H9 (cell line): ENCODE measurements at regions not wholly inside any gene's neighbourhood (a gene's known extent, or its start where the extent isn't known, plus 50 kb on each side); places are given as distances from the start of the nearest gene placed in this dataset.

Source experiments
- DNase-seq: peaks from one replicate; pipeline ENCODE4 v3.0.0-alpha.2; 2017
- H2AFZ ChIP-seq: one replicate; pipeline ENCODE4 v1.6.1; 2013; ENCODE audit warnings: mild to moderate bottlenecking, low read length, control low read depth, moderate library complexity
- H2AK5ac ChIP-seq: 2 replicates; pipeline ENCODE4 v1.6.1; 2013; ENCODE audit warnings: low read length, control low read depth, mixed read lengths; ENCODE audit not compliant: insufficient read length
- H2BK120ac ChIP-seq: one replicate; pipeline ENCODE4 v1.6.1; 2013; ENCODE audit warnings: low read depth, mild to moderate bottlenecking, low read length, control low read depth, inconsistent platforms; ENCODE audit not compliant: poor library complexity, severe bottlenecking
- H2BK12ac ChIP-seq: 2 replicates; pipeline ENCODE4 v1.6.1; 2013; ENCODE audit warnings: low read length, control low read depth, mixed read lengths, low read depth; ENCODE audit not compliant: insufficient read length
- H2BK15ac ChIP-seq: 2 replicates; pipeline ENCODE4 v1.6.1; 2013; ENCODE audit warnings: low read depth, low read length, control low read depth
- H2BK20ac ChIP-seq: one replicate; pipeline ENCODE4 v1.6.1; 2013; ENCODE audit warnings: low read depth, mild to moderate bottlenecking, low read length, control low read depth, inconsistent platforms; ENCODE audit not compliant: poor library complexity, severe bottlenecking
- H2BK5ac ChIP-seq: 2 replicates; pipeline ENCODE4 v1.6.1; 2013; ENCODE audit warnings: low read length, control low read depth, mixed read lengths; ENCODE audit not compliant: insufficient read length
- H3K14ac ChIP-seq: 2 replicates; pipeline ENCODE4 v1.6.1; 2013; ENCODE audit warnings: low read length, control low read depth; ENCODE audit not compliant: insufficient read depth
- H3K18ac ChIP-seq: 2 replicates; pipeline ENCODE4 v1.6.1; 2013; ENCODE audit warnings: low read depth, mild to moderate bottlenecking, mixed read lengths, low read length, control low read depth; ENCODE audit not compliant: insufficient read length
- H3K23ac ChIP-seq: 2 replicates; pipeline ENCODE4 v1.6.1; 2013; ENCODE audit warnings: low read length, control low read depth, mixed read lengths, low read depth; ENCODE audit not compliant: insufficient read length
- H3K23me2 ChIP-seq: 2 replicates; pipeline ENCODE4 v1.6.1; 2013; ENCODE audit warnings: low read depth, mild to moderate bottlenecking, mixed read lengths, low read length, control low read depth; ENCODE audit not compliant: insufficient read length, poor library complexity, severe bottlenecking
- H3K27ac ChIP-seq: 2 replicates; pipeline ENCODE4 v1.5.1; 2013; ENCODE audit warnings: low read length, control low read depth, mixed read lengths, low read depth; ENCODE audit not compliant: insufficient read length
- H3K27me3 ChIP-seq: 2 replicates; pipeline ENCODE4 v1.6.1; 2013; ENCODE audit warnings: low read length, control low read depth, inconsistent platforms; ENCODE audit not compliant: insufficient read depth
- H3K4ac ChIP-seq: 2 replicates; pipeline ENCODE4 v1.6.1; 2013; ENCODE audit warnings: low read depth, mild to moderate bottlenecking, control low read depth, inconsistent platforms, low read length, moderate library complexity
- H3K4me1 ChIP-seq: 2 replicates; pipeline ENCODE4 v1.6.1; 2013; ENCODE audit warnings: low read length, control low read depth, inconsistent platforms; ENCODE audit not compliant: insufficient read depth
- H3K4me2 ChIP-seq: 2 replicates; pipeline ENCODE4 v1.6.1; 2013; ENCODE audit warnings: low read length, control low read depth, mixed read lengths; ENCODE audit not compliant: insufficient read length, insufficient read depth
- H3K56ac ChIP-seq: 2 replicates; pipeline ENCODE4 v1.6.1; 2013; ENCODE audit warnings: low read depth, mild to moderate bottlenecking, mixed read lengths, low read length, control low read depth; ENCODE audit not compliant: insufficient read length
- H3K79me1 ChIP-seq: 2 replicates; pipeline ENCODE4 v1.6.1; 2013; ENCODE audit warnings: low read depth, mild to moderate bottlenecking, moderate library complexity, low read length, control low read depth, inconsistent platforms; ENCODE audit not compliant: insufficient read depth, poor library complexity, severe bottlenecking
- H3K79me2 ChIP-seq: 2 replicates; pipeline ENCODE4 v1.6.1; 2013; ENCODE audit warnings: low read length, control low read depth, inconsistent platforms; ENCODE audit not compliant: insufficient read depth
- H3K9ac ChIP-seq: 2 replicates; pipeline ENCODE4 v1.6.1; 2013; ENCODE audit warnings: low read length, control low read depth, mixed read lengths; ENCODE audit not compliant: insufficient read length; ENCODE audit errors: extremely low read depth
- H3K9me3 ChIP-seq: one replicate; pipeline ENCODE4 v1.6.1; 2013; ENCODE audit warnings: low read depth, low read length, inconsistent platforms; ENCODE audit not compliant: control insufficient read depth
- H3T11ph ChIP-seq: one replicate; pipeline ENCODE4 v1.6.1; 2013; ENCODE audit warnings: mild to moderate bottlenecking, low read length, control low read depth, inconsistent platforms
- H4K20me1 ChIP-seq: one replicate; pipeline ENCODE4 v1.6.1; 2013; ENCODE audit not compliant: control insufficient read depth, insufficient read length, insufficient read depth
- H4K5ac ChIP-seq: 2 replicates; pipeline ENCODE4 v1.6.1; 2013; ENCODE audit warnings: low read depth, mild to moderate bottlenecking, mixed read lengths, low read length, control low read depth; ENCODE audit not compliant: insufficient read length
- H4K8ac ChIP-seq: replicated peaks from 2 replicates; pipeline ENCODE4 v1.6.1; 2013; ENCODE audit warnings: low read length, control low read depth, mixed read lengths, low read depth; ENCODE audit not compliant: insufficient read length
- H4K91ac ChIP-seq: 2 replicates; pipeline ENCODE4 v1.6.1; 2013; ENCODE audit warnings: low read depth, mild to moderate bottlenecking, moderate library complexity, mixed read lengths, low read length, control low read depth; ENCODE audit not compliant: insufficient read length
- H3K27ac Mint-ChIP-seq, 3 experiments: 2 replicates in 2 of 3; 3 replicates in 1 of 3; pipeline ENCODE4 v1.8.0; 2020 to 2021; ENCODE audit warnings: mixed read lengths in 3 of 3, mild to moderate bottlenecking in 1 of 3, moderate library complexity in 1 of 3
- H3K27me3 Mint-ChIP-seq: 2 replicates; pipeline ENCODE4 v1.8.0; 2021; ENCODE audit warnings: low read depth, mild to moderate bottlenecking, moderate library complexity, mixed read lengths
- H3K36me3 Mint-ChIP-seq, 3 experiments: 2 replicates in 2 of 3; 3 replicates in 1 of 3; pipeline ENCODE4 v1.8.0; 2020 to 2021; ENCODE audit warnings: low read depth in 3 of 3, mixed read lengths in 3 of 3; ENCODE audit not compliant: insufficient read depth in 1 of 3
- H3K4me1 Mint-ChIP-seq, 2 experiments: 2 replicates each; pipeline ENCODE4 v1.8.0; 2020; ENCODE audit warnings: mixed read lengths in 2 of 2
- H3K4me3 Mint-ChIP-seq, 2 experiments: 2 replicates in 1 of 2; 3 replicates in 1 of 2; pipeline ENCODE4 v1.8.0; 2020 to 2021; ENCODE audit warnings: mild to moderate bottlenecking in 2 of 2, mixed read lengths in 2 of 2, moderate library complexity in 1 of 2
- H3K9me3 Mint-ChIP-seq, 2 experiments: 2 replicates in 1 of 2; 3 replicates in 1 of 2; pipeline ENCODE4 v1.8.0; 2020; ENCODE audit warnings: mild to moderate bottlenecking in 2 of 2, mixed read lengths in 2 of 2, moderate library complexity in 1 of 2
- CTCF ChIP-seq: fragments of 200-600 bp; sonication (generic); conservative IDR thresholded peaks from 3 replicates; pipeline ENCODE4 v1.8.0; 2021; ENCODE audit warnings: antibody characterized with exemption, mild to moderate bottlenecking
- WGBS: extraction: QIAGEN DNeasy Blood & Tissue Kit; methylation state at CpG from one replicate; pipeline ENCODE4 v1.1.7; 2013; ENCODE audit warnings: missing lambda C conversion rate, low lambda C conversion rate, mixed read lengths; ENCODE audit not compliant: insufficient read length; ENCODE audit errors: extremely low coverage; 5-methylcytosine and 5-hydroxymethylcytosine counted together

DNA sequence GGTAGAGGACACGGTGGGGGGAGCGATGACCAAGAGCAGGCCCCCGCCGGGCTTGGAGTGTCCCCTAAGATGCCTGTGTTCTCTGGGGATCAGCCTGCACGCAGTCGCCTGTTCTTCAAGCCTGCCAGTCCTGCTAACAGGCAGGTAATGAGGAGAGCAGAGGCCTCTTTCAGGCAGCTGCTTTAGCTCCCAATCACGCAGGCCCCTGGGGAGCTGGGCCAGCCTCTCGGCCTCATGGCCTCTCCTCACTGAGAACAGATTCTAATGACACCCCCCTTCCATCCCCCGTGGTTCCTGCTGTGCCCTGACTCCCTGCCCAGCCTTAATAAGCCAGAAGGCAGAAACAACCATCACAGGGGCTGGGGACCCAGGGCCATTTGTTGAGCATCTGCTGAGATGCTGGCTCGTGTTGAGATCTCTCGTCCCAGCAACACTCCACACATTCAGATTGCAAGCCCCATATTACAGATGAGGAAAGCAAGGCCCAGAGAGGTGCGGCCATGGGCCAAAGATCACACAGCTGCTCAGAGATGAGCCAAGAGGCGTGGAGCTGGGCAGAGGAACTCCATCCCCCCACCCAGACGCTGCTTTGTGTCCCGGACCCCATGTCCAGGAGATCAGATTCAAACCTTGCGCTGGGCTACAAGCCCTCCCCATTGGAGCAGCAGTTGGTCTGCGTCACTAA, 71.6 kb upstream of the CASZ1 start:
- H2BK12ac ChIP-seq = no peak overlapping the region
- no peak overlapping the region for H4K91ac ChIP-seq
- no peak overlapping the region for H3K23ac ChIP-seq
- peaks cover 6% of the 10 kb centered on the region for H3K23me2 ChIP-seq
- Mint-ChIP-seq H3K4me1 (peaks cover 25 to 43% of the 10 kb centered on the region in 2 experiments), H3K27ac (no peak overlapping the region; a peak in 1 of 7 replicates), H3K36me3 (no peaks in the 10 kb centered on the region), H3K27me3 (peaks cover 69% of the 10 kb centered on the region), H3K4me3 (peak overlapping the region; percentile 35 to 72), H3K9me3 (no peaks in the 10 kb centered on the region; a peak in 1 of 5 replicates)
- no peaks in the 10 kb centered on the region for H3K4me1 ChIP-seq
- no peak overlapping the region for H3T11ph ChIP-seq
- no peaks in the 10 kb centered on the region for H4K20me1 ChIP-seq
- H3K27ac ChIP-seq = no peak overlapping the region
- TF ChIP-seq CTCF = no peak
- H2BK120ac ChIP-seq = no peak overlapping the region
- H2BK15ac ChIP-seq = no peak overlapping the region
- H2BK5ac ChIP-seq = no peak overlapping the region
- no peaks in the 10 kb centered on the region for H3K9me3 ChIP-seq
- peaks cover 2% of the 10 kb centered on the region; the same call in 1 of the 2 replicates for H3K27me3 ChIP-seq
- no peaks in the 10 kb centered on the region for H3K79me1 ChIP-seq
- H3K18ac ChIP-seq = no peak overlapping the region
- H3K4ac ChIP-seq = no peak overlapping the region
- no peak overlapping the region for H2AK5ac ChIP-seq
- H4K5ac ChIP-seq = no peak overlapping the region
- H3K14ac ChIP-seq = no peak overlapping the region
- no peak overlapping the region for H3K56ac ChIP-seq
- no peak overlapping the region for H4K8ac ChIP-seq
- no peak overlapping the region for H3K9ac ChIP-seq
- H3K79me2 ChIP-seq = no peaks in the 10 kb centered on the region
- no peak overlapping the region for H3K4me2 ChIP-seq
- no peak overlapping the region for H2BK20ac ChIP-seq
- no CpG with 5 or more reads among the region's 17 CpGs for WGBS
- no peak overlapping the region for H2AFZ ChIP-seq
- no peak for DNase-seq
